Coronary artery (tissue), 2 donors: ENCODE measurements at regions not wholly inside any gene's neighbourhood (a gene's known extent, or its start where the extent isn't known, plus 50 kb on each side); places are given as distances from the start of the nearest gene placed in this dataset.

Experiments
- DNase-seq: peaks from one replicate; pipeline ENCODE4 v3.0.0-alpha.2; 2017; ENCODE audit warnings: low spot score
- H3K27ac ChIP-seq, 2 donors: fragments of 200-600 bp; sonication (generic); one replicate each; pipeline ENCODE4 v1.5.1; 2016 to 2019
- H3K4me3 ChIP-seq: fragments of 200-600 bp; sonication (generic); 2 replicates; pipeline ENCODE4 v1.5.1; 2016; ENCODE audit warnings: mild to moderate bottlenecking, moderate library complexity
- TF ChIP-seq, protein P1 (sequence below): fragments of 200-600 bp; sonication (generic); IDR thresholded peaks from one replicate; pipeline ENCODE4 v1.5.1; 2019; ENCODE audit warnings: antibody characterized with exemption

DNA sequence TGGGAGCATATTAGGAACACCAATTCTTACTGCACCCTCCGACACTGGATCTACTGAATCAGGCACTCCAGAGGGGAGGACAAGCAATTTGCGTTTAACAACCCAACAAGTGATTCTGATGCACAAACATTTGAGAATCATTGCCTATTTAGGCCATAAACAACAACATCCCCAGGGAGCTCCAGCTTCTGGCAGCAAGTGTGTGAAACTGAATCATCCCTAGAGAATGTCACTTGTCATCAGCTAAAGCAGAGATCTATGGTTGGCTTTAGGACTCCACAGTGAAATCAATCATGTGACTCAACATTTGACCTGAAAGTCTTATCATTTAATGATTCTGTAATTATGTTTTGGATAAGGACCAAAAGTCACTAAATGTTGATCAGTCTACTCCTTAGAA, 505.0 kb upstream of the FLRT2 start:
- Histone ChIP-seq H3K27ac (no peak overlapping the region), H3K4me3 (no peak overlapping the region)
- no peak for DNase-seq
- TF ChIP-seq, protein P1, sequence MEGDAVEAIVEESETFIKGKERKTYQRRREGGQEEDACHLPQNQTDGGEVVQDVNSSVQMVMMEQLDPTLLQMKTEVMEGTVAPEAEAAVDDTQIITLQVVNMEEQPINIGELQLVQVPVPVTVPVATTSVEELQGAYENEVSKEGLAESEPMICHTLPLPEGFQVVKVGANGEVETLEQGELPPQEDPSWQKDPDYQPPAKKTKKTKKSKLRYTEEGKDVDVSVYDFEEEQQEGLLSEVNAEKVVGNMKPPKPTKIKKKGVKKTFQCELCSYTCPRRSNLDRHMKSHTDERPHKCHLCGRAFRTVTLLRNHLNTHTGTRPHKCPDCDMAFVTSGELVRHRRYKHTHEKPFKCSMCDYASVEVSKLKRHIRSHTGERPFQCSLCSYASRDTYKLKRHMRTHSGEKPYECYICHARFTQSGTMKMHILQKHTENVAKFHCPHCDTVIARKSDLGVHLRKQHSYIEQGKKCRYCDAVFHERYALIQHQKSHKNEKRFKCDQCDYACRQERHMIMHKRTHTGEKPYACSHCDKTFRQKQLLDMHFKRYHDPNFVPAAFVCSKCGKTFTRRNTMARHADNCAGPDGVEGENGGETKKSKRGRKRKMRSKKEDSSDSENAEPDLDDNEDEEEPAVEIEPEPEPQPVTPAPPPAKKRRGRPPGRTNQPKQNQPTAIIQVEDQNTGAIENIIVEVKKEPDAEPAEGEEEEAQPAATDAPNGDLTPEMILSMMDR = no peak

DNA sequence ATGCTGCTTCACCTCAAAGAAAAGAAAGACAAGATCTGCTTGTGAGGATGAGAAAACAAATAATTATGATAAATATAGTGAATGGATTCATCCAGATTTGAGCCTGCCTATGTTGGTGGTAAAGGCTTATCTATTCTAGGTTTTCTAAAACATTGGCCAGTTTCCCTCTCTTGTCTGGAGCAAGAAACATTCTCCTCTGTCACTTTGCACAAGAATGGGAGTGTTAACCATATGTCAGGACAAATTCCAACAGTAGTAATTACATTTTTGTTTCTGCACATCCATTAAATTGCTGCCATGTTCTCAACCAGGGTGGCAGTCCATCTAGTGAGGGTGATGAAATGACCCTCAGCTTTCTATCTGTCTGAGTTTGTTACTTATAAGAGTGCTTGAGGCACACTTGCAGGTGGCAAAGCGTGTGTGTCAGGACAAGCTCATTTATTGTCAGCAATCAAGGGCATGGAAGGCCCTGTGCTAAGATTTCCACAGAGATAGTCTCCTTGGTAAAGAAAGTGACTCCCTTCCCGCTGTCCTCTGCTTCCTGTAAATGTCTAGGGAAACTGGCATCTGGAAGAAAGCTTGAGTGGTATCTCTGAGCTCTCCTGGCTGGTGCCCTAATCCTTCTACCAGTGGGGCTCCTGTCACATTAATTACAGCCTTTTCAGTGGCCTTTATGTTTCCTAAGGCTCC, 502.1 kb upstream of the FLRT2 start:
- H3K27ac ChIP-seq = no peak overlapping the region
- DNase-seq = no peak
- TF ChIP-seq, protein P1 = no peak
- H3K4me3 ChIP-seq = no peak overlapping the region

DNA sequence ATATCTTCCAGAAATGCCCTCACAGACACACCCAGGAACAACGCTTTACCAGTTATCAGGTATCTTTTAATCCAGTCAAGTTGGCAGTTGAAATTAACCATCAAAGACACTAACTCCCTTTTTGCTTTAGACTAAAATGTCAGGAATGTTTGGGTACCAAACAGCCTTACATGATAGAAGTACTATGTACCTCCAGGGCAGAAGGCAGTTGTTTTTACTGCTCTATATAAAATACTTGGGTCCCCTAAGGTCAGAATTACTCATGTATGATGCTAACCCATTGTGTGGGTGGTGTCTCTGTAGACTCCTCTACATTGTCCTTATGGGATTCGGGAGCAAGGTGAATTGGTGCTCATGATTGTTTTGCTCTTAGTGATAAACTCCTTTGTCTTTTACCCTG, 492.5 kb upstream of the FLRT2 start:
- TF ChIP-seq, protein P1 = no peak
- DNase-seq = no peak
- no peak overlapping the region for H3K27ac ChIP-seq
- no peak overlapping the region for H3K4me3 ChIP-seq

DNA sequence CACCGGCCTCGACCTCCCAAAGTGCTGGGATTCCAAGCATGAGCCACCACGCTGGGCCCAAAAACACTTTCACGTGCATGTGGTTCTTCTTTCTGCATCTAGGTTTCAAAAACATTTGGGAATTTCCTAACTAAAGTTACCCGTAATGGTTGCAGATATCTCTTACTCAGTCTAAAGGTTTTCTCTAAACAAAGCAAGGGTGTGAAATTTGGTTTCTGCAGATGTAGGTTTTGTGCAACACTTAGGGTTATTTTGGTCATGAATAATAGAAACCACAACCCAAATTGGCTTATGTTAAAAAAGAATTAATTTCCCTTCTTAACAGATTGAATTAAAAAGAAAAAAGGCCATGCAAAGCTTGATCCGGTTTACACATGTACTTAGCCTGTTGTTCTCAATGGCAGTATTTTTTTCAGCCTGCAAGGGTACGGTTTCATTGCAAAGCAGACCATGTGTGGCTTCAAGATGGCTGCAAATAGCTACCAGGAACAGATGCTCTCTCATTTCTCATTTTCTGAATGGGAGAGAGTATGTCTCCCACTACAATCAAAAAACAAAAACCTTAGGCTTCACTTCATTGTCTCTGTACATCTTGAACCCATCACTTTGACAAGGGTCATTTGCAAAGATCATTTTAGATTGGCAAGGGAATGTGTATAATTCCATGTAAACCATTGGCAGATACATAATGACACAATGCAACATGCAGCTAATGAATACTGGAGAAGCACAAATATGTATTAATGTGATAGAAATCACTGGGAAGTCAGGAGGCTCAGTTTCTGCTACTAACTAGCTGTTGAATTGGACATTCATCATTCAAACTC, 491.2 kb upstream of the FLRT2 start:
- DNase-seq = no peak
- H3K27ac ChIP-seq = no peak overlapping the region
- TF ChIP-seq, protein P1 = no peak
- H3K4me3 ChIP-seq = no peak overlapping the region

DNA sequence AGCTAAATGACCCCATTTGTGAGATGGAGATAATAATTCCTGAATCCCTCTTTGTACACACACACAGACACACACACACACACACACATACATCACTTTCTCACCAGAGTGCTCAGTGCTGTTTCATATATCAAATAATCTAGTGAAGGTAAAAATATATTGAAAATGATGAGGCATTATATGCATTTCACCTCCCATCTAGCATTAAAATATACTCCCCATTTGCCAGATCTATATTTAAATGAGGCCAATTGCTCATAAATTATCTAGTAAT, 490.7 kb upstream of the FLRT2 start:
- TF ChIP-seq, protein P1 = no peak
- no peak overlapping the region for H3K27ac ChIP-seq
- DNase-seq = no peak
- H3K4me3 ChIP-seq = no peak overlapping the region

DNA sequence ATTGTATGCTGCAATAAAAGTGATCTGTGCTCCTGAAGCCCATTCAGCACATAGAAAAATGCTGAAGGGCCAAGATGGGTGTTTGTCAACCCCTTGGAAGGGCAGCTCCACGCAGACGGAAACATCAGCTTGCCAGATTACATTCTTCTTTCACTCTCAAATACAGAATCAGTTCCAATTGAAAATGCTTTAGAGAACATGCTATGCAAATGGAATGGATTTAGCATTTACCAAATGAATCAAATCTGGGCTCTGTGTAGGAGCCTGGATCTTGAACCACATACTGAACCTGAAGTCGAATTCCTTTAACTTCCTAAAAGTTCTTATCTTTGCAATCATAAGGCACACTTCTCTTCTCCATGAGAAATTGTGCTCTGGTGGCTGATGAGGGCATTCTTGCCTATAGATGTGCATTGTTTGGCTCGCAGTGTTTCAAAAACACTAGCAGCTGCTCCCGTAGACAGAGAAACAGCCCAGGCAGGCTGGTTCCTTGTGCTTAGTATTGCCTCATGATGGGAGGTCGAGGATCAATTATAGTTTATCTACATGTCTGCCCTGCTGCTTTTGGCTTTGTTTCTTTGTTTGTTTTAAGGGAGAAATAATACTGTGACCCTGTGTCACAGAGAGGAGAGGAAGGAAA, 489.8 kb upstream of the FLRT2 start:
- H3K4me3 ChIP-seq = no peak overlapping the region
- H3K27ac ChIP-seq = no peak overlapping the region
- DNase-seq = no peak
- TF ChIP-seq, protein P1 = no peak
